DMS53 treated with DMSO at 0.1 percent for 48 hours (cell line): ENCODE measurements at regions not wholly inside any gene's neighbourhood (a gene's known extent, or its start where the extent isn't known, plus 50 kb on each side); places are given as distances from the start of the nearest gene placed in this dataset.
A peak's percentile ranks its signal among the peaks of the same experiment; 100 is the strongest.
"Not testable (repeated sequence)": the region's sequence is repeated elsewhere in the genome, so short reads cannot be mapped to it uniquely, and the experiment has no call there.

Experiments
- DNase-seq: peaks from one replicate; lab custom pipeline; 2025; ENCODE audit not compliant: unreplicated experiment; lab: John Stamatoyannopoulos, UW

DNA sequence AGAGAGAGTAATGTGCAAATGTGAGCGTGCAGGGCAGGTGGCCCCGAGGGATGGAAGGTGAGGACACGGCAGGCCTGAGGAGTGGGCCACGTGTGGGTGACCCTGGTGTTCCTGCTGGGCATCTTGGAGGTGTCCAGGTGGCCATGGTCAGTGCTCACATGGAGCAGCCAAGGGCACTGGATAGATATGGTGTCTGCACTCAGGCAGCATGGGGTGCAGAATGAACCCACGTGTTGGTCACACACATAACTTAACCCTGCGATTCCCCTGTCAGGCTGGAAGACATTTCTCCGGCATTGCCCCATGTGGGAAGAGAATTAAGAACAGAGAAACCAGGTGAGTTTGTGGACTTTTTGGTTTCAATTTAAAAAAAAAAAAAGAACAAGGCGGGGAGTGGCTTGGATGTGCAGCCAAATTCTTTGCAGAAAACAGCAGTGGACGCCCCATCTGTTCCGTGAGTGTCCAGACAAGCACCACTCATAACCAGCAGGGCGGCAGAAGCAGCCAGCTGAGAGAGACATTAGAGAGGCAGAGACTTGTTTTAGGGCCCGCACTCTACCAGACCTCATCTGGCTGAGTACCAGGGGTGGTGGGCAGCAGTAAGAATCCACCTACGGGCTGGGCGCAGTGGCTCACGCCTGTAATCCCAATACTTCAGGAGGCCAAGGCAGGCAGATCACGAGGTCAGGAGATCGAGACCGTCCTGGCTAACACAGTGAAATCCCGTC lies 249.8 kb downstream of the ACKR3 start:
- DNase-seq, result no peak

DNA sequence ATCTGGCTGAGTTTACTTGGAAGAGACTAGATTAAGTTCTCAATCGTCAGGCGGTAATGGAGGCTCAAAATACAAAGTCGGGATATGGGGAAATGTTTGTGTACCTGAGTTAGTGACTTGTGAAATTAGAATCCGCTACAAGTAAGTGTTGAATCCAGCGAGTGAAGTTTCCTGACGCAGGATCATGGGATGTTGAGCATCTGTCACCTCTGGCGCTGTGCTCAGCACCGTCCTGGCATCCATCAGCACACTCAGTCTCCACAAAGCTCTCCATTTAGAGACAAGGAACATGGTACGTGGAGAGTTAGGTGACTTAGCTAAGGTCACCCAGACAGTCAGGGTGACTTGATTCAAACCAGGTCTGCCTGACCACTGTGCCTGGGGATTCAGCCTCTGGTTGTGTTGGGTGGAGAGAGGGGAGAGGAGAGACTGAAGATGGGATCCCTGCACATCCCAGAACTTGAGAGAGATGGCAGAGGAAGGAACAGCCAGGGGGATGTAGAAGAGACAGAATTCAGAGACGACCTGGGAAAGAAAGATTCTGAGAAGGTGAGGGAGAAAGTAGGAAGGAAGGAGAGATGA lies 251.2 kb downstream of the ACKR3 start:
- DNase-seq, result no peak

DNA sequence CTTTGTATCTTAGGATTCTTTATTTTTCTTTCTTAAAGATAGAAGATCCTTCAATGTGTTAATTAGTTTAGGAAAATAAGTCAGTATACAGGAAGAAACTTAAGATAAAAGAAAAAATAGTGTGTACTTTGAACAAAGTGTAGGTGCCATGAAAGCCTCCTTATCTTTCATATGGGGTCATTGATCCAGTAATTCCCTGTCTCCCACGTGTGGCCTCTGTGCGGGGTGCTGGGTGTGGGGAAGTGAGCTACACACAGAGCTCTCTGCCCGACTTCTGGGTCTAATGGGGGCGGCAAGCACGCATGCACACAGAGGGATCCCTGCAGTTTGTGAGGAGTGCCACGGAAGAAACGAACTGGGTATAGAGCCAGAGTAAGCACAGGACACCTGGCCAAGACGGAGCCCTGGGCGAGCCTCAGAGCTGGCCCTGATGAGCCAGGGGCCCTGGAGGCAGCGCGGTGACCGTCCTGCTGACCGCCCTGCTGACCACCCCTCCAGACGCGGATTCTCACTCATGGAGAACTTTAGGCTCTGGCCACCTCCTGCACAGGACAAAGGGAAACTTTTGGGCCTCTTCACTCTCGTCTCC lies 253.5 kb downstream of the ACKR3 start:
- DNase-seq, result no peak

DNA sequence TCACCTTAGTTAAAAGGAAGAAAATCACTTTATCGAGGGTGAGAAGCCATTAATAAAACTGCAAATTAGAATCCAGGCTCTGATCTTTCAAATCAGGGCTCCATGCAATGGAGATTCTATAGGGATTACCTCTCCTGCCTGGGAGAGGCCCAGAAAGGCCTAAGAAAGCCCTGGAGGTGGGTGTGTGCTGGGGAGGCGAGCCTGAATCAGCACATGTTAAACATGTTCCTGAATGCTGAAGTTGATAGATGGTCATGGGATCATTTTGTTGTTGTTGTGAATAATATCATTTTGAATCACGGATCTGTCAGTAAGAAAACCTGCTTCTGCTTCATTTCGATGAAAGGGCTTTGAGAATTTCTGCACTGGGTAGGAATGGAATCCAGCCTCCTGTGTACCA lies 254.3 kb downstream of the ACKR3 start:
- DNase-seq, result peak; percentile 29

DNA sequence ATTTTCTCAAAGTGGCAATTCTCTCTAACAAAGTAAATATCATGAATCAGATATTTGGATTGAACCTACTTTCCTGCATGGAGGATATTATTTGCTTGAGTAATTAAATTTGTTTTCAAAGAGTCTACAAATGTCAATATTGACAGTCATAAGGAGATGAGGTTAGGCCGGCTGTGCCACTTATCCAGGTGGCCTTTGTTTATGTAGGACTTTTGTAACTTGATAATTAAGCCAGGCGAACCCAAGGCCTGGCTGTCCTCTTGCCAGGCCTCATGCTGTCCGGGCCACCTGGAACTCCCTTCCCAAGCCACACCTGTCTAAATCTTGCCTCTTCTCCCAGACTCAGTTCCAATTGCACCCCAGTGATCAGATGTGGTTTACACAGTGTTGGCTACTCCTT lies 255.2 kb downstream of the ACKR3 start:
- DNase-seq, result peak; percentile 100

DNA sequence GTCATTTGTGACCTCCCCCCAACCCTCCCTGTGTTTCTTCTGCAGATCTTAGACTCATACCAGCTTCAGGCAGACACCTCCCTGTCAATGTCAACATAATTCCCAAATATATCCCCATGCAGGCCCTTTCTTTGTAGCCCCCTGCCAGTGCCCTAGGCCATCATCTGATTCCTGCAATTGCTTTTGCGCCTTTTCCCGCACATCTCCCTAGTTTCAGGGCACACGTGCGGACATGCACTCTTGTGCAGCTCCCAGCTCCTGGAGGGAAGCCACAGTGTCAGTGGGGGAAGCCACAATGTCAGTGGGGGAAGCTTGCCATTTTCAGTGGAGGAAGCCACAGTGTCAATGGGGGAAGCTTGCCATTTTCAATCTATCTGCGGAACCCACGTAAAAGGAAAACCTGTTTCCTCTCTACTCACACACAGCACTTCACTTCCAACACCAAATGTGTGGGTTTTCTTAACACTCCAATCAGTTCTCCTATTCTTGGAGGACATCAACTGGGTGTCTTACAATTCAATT lies 256.4 kb downstream of the ACKR3 start:
- no peak for DNase-seq

DNA sequence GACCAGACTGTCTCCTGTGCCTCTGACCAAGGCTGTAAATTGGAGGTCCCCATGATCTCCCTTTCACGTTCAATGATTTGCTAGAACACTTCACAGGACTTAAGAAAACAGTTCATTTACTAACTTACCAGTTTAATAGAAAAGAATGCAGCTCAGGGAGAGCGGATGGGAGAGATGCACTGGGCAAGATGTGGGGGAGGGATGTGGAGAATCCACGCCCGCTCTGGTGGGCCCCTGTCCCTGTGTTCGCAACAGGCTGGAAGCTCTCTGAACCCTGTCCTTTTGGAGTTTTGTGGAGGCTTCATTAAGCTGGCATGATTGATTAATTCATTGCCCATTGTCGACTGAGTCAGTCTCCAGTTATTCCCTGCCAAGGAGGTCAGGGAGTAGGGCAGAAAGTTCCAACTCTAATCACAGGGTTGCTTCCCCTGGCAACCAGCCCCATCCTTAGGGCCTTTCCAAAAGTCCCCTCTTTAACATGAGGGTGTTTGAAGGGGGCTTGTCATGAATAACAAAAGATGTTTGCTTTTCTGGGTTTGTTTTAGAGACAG lies 257.1 kb downstream of the ACKR3 start:
- DNase-seq, result no peak

DNA sequence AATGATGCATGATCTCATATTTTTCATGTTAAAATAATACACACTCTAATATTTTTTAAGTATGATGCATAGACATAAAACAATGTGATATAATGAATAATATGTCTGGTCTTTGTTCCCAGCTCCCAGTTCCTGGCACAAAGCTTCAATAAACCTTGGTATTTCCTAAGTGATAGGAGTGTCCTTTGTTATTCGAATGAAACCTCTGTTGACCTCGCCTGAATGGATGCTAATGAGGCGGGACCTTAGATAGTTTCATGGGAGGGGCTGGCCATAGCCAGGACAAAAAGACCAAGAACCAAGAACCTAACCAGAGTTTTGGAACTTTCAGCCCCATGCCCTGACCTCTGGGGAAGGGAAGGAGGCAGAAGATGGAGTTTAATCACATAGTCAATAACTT lies 257.7 kb upstream of the COPS8 start:
- DNase-seq, result peak; percentile 32

DNA sequence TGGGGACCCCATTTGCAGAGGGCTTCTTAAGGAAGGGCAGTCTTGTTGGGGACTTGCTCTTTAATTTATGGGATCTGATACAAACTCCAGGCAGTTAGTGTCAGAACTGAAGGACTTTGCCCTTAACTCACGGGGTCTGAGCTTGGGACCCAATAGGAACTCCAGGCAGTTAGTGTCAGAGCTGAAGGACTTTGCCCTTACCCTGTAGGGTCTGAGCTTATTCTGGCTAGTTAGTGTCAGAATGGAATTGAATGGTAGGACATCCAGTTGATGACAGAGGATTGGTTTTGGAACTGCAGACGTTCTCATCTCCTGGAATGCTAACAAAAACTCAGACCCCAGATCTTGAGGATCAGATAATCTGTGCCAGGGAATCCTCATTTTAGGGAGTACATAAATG lies 256.9 kb upstream of the COPS8 start:
- no peak for DNase-seq

DNA sequence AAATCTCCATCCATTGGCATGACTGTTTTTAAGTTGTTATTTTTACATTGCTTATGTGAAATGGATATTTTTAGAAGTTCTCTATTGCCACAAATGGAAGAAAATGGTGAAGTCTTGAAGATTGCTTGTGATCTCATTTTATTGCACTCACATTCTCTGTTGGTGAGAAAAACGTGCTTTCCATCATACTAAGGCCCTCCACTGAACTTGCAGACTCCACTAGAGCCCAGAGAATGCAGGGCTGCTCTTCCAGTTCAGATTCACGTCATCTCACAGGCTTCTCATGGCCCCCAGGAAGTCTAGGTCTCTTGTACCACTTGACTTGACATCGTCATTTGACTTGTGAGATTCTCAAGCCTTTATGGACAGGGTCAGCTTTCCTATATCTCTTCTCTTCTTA lies 254.8 kb upstream of the COPS8 start:
- DNase-seq, result no peak

DNA sequence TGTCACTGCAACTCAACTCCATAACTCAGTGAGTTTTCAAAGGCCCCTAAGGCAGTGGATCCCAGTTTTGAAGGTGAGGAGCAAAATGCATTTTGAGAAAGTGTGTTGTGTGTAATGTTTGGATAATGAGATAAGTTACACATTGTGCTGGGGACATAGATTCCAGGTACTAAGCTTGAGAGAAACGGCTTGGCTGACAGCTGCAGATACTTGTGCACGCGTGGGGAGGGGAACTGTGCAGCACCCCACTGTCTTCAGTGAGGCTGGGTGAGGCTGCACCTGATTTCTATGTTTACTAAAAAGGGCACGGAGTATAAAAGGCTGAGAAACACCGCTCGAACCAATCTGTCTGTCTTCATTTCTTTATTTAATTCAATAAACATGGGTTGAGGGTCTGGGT lies 254.0 kb upstream of the COPS8 start:
- no peak for DNase-seq

DNA sequence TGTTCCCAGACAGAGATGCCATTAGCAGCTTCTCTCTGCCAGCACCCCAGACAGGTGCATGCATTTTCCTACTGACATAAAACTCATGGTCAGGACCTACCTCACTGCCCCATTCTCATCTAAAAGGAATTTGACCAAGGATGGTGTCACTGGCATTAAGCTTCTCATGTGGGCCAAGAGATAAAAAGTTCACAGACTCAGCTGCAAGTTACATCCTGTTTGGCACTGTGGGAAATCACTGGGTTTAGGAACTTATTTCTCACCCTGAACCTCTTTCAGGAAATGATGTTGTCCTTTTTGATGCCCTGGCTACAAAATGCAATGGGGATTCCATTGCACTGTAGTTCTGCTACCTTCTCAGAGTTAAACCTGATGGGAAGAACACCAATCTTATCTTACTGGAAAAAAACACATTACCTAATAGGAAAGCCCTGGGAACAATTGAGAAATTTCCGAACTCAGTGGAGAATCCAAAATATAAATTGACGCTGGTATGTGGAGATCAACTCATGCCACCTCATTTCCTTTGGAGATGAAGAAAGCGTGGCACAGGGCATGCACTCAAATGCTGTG lies 252.1 kb upstream of the COPS8 start:
- DNase-seq, result no peak

DNA sequence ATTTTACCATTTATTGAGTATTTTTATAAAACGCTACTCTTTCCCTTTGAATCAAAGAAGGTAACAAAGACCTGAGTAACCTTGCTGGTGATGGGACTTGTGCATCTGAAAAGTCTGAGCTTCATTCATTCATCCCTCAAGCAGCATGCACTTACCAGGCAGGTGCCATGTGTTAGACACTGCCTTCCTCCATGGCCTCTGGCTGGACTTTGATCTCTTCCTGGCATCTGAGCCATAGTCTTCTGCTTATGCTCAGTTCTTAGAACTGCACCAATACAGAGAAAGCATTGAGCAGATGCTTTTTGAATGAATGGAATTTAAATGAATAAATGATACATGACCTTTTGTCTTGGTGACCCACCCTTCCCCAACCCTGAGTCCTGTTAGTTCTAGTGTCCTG lies 251.4 kb upstream of the COPS8 start:
- peak; percentile 14 for DNase-seq

DNA sequence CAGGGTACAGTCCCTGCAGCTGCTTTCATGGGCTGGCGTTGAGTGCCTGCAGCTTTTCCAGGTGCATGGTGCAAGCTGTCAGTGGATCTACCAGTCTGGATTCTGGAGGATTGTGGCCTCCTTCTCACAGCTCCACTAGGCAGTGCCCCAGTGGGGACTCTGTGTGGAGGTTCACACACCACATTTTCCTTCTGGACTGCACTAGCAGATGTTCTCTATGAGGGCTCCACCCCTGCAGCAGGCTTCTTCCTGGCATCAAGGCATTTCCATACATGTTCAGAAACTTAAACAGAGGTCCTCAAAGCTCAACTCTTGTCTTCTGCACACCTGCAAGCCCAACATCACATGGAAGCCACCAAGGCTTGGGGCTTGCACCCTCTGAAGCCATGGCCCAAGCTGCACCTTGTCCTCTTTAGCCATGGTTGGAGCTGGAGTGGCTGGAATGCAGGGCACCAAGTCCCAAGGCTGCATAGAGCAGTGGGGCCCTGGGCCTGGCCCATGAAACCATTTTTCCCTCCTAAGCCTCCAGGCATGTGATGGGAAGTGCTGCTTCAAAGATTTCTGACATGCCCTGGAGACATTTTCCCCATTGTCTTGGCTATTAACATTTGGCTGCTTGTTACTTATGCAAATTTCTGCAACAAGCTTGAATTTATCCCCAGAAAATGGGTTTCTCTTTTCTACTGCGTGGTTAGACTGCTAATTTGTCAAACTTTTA lies 250.2 kb upstream of the COPS8 start:
- no peak for DNase-seq

DNA sequence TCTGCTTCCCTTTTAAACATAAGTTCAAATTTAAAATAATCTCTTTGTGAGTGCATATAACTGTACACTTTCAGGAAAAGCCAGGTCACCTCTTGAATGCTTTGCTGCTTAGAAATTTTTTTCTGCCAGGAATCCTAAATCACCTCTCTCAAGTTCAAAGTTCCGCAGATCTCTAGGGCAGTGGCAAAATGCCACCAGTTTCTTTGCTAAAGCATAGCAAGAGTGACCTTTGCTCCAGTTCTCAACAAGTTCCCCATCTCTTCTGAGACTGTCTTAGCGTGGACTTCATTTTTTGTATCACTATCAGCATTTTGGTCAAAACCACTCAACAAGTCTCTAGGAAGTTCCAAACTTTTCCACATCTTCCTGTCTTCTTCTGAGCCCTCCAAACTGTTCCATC lies 249.7 kb upstream of the COPS8 start:
- not testable (repeated sequence) for DNase-seq

DNA sequence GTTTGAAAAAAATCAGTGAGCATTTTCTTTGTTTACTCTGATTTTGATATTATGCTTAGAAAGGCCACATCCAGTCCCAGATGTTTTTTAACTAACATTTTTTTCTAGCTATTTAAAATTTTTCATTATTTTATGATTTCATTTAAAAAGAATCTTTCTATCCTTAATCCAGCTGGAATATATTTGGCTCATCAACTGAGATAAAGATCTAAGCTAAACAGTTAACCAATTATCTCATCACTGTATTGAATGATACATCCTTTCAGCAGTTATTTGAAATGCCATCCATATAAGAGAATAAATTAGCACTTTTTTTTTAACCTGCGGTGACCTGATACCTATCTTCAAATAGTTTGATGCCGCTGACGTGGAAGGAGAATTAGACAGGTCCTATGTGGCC lies 245.5 kb upstream of the COPS8 start:
- no peak for DNase-seq

DNA sequence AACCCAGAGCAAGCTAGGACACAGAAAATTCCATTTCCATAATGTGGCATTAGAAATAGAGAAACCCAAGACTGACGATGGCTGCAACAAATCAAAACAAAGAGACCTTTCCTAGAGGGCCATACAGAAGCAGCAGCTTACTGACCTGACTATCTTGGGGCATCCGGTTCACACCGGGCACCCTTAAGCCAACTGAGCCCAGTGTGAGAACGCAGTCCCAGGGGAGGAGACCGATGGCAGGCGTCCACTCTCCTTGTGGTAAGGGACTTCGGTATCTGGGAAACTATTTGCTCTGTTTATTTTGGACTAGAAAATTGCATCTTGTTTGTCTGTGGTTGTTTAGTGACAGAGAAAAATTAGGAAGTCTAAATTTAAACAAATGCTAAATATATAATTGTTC lies 244.8 kb upstream of the COPS8 start:
- no peak for DNase-seq

DNA sequence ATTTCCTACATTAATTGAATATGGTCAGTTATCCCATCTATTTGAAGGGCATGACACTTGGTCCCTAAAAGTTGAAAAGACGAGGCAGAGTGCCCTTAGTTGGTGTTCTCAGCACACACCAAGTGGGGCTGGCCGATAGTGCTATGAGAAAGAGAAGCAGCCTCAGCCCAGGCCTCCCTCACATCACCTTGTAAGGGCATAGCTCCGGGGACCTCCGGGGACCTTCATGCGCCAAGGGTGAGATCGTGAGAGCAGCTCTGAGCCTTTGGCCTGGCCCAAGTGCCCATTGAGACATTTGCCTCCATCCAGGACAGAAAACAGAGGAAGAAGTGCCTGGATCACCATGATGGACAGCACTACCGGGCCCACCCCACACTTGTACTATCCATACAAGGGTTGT lies 244.3 kb upstream of the COPS8 start:
- DNase-seq, result no peak

DNA sequence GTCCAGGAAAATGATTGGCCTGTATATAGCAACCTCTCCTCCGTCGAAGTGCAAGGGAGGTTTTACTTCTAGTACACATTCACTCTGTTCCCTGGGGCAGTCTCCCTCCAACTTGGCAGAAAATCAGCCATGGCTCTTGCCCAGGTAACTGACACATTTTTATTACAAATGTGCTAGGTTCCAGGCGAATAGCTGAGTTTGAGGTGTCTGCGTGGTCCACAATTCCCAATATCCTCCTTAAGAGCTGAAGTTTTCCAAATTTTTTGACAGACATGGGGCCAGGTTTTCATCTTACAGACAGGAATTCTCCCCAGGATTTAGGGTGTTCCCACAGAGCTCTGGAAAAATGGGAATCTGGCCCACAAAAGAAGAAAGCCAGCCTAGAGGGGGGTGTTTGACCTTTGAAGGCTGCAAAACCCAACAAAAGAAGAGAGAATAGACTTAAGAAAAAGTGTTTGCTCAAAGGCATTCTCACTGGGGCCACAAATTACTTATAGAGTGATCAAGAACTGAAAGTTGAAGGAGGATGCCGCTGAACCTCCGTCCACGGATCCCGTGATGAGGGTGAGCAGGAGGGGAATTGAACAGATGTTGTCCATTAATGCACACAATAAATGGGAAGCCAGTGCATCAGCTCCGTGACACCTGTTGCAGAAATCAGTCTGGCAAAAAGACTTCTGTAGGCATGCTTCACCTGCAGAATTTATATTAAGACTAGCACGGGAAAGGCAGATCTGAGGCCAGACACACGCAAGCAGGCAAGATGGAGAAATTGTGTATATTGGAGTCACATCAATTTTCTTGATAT lies 242.3 kb upstream of the COPS8 start:
- DNase-seq, result no peak

DNA sequence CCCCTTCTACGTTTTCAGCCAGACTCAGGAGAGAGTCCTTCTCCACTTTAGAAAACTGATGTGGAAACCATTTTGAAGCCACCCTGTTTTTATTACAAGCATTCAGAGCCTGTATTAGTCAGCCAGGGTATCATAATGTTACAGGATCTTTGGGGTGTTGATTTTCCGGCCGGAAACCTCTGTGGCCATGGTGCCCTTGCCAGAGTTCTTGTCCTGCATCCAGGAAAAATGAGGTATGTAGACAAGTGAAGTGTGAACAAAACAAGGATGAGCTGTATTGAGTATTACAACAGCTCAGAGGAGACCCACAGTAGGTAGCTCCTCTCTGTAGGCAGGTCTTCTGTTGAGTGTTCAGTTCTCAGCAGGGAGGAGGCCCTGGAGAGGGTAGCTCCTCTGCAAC lies 241.0 kb upstream of the COPS8 start:
- DNase-seq, result no peak
